Pancreas (tissue), 10 donors: ENCODE measurements at regions not wholly inside any gene's neighbourhood (a gene's known extent, or its start where the extent isn't known, plus 50 kb on each side); places are given as distances from the start of the nearest gene placed in this dataset.

Experiments used
- ATAC-seq, 4 donors: fragments of 200-7000 bp; cut with Tn5 transposase; one replicate each; pipeline versions ENCODE4 v1.8.0 to v1.9.1; 2020; ENCODE audit warnings: mild to moderate bottlenecking in 4 of 4, moderate library complexity in 4 of 4
- DNase-seq, 6 donors: peaks; one replicate each; pipeline ENCODE4 v3.0.0-alpha.2; 2020
- FAIRE-seq: peaks from 2 replicates; lab custom pipeline; 2012; peaks lifted over from hg19 to GRCh38; lab: Jason Lieb, UNC
- H3K27ac ChIP-seq, 4 donors: fragments of 200-600 bp; sonication (generic); 1 replicate in 3 of 4; 2 replicates in 1 of 4; pipeline versions ENCODE4 v1.5.0 to v1.8.0; 2020
- H3K27me3 ChIP-seq, 4 donors: fragments of 200-600 bp; one replicate each; pipeline ENCODE4 v1.8.0; 2021
- H3K36me3 ChIP-seq, 3 donors: fragments of 200-600 bp; sonication (generic) in 1 of 3; one replicate each; pipeline versions ENCODE4 v1.5.0 to v1.8.0; 2020 to 2021
- H3K4me1 ChIP-seq, 3 donors: fragments of 200-600 bp; one replicate each; pipeline ENCODE4 v1.8.0; 2021
- H3K4me3 ChIP-seq, 4 donors: fragments of 200-600 bp; sonication (generic) in 2 of 4; one replicate each; pipeline versions ENCODE4 v1.5.0 to v1.8.0; 2020 to 2021
- H3K9me3 ChIP-seq, 4 donors: fragments of 200-600 bp; one replicate each; pipeline ENCODE4 v1.8.0; 2021
- WGBS, 2 donors: extraction: QIAGEN DNeasy Blood & Tissue Kit; methylation state at CpG; one replicate each; pipeline ENCODE4 v1.1.7; 2013; 5-methylcytosine and 5-hydroxymethylcytosine counted together
- intact Hi-C, 3 donors: fragments of 100-400 bp; cut with DNase I; formaldehyde crosslinking; loops; one replicate each; pipeline versions ENCODE4 v1.11.1 to v1.14.2; 2022
- TF ChIP-seq, protein P1 (sequence below), 4 donors: fragments of 200-600 bp; sonication (generic) in 3 of 4; IDR thresholded peaks; one replicate each; pipeline versions ENCODE4 v1.5.0 to v1.8.0; 2021; ENCODE audit warnings: antibody characterized with exemption in 4 of 4
- donor health status: healthy with polysubstance abuse.
- donor health status: DM: no; HTN: no; CAD: no; lungs with moderate emphysema.
- donor health status: DM: no; HTN: no; CAD: no.
- donor health status: control.
- donor health status: control.
- donor health status: Bipolar disorder and iron deficiency.
- donor health status: DM: yes; HTN: yes; CAD: no.
- donor health status: DM: no; HTN: no; CAD: no.
- donor health status: DM: no; HTN: no; CAD: no.
- donor health status: DM: yes; HTN: yes; CAD: no.

DNA sequence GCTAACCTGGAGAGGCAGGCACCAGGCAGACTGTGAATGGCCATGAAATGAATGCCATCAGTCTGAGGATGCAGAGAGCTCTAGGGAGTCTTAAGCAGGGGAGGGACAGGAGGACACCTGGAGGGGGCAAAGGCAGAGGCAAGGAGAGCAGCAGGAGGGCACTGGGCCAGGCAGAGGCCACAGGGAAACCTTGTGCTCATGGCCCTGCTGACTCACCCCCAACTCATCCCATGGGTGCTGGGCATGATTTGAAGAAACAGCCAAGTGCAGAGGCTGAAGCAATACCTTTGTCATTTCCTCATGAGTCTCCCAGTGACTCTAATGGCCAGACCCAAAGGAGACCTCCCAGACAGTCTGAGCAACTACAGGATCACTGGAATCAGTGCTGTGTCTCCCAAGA, 141.4 kb downstream of the TMEM132E start:
- H3K9me3 ChIP-seq = no peaks in the 10 kb centered on the region
- peak in 1 of 4 donors; percentile 56 for ATAC-seq
- no peaks in the 10 kb centered on the region for H3K4me1 ChIP-seq
- H3K36me3 ChIP-seq = no peaks in the 10 kb centered on the region
- H3K4me3 ChIP-seq = no peak overlapping the region
- DNase-seq = no peak
- no peaks in the 10 kb centered on the region for H3K27me3 ChIP-seq
- peak overlapping the region in 1 of 4 donors; percentile 28 for H3K27ac ChIP-seq
- no peak for FAIRE-seq
- intact Hi-C loops = loop anchor here in 1 of 3 donors (10.0 kb wide), 1 partner anchor 224 kb away; no protein-coding TSS in a partner anchor
- TF ChIP-seq, protein P1, sequence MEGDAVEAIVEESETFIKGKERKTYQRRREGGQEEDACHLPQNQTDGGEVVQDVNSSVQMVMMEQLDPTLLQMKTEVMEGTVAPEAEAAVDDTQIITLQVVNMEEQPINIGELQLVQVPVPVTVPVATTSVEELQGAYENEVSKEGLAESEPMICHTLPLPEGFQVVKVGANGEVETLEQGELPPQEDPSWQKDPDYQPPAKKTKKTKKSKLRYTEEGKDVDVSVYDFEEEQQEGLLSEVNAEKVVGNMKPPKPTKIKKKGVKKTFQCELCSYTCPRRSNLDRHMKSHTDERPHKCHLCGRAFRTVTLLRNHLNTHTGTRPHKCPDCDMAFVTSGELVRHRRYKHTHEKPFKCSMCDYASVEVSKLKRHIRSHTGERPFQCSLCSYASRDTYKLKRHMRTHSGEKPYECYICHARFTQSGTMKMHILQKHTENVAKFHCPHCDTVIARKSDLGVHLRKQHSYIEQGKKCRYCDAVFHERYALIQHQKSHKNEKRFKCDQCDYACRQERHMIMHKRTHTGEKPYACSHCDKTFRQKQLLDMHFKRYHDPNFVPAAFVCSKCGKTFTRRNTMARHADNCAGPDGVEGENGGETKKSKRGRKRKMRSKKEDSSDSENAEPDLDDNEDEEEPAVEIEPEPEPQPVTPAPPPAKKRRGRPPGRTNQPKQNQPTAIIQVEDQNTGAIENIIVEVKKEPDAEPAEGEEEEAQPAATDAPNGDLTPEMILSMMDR (IDR thresholded peaks at IDR 0.05) = no peak

DNA sequence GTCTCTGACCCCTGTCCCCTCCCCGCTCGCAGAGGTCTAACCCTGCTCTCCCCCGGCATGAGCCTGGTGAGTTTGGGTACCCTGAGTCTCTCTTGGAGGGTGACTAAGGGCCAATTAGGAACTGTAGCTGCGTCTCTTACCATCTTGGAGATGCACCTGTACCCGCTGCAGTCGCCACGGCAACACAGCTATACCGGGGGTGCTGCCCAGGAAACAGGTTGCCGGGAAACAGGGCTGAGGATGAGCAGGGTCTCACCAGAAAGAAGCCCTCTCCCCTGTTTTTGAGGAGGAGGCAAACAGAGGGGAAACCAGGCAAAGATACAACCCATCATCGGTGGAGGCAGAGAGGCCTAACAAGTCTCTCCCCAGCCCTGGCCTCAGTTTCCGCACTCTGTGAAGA, 140.2 kb downstream of the TMEM132E start:
- H3K27me3 ChIP-seq = no peaks in the 10 kb centered on the region
- intact Hi-C loops = loop anchor here in 1 of 3 donors (10.0 kb wide), 1 partner anchor 45 kb away; no protein-coding TSS in a partner anchor
- FAIRE-seq = no peak
- TF ChIP-seq, protein P1 (IDR thresholded peaks at IDR 0.05) = no peak
- ATAC-seq = no peak
- H3K9me3 ChIP-seq = no peaks in the 10 kb centered on the region
- no peak overlapping the region for H3K4me3 ChIP-seq
- no peak overlapping the region for H3K27ac ChIP-seq
- WGBS, 2 donors = 75 to 82% methylated on average over 11 of the region's 11 CpGs
- H3K4me1 ChIP-seq = no peaks in the 10 kb centered on the region
- H3K36me3 ChIP-seq = no peaks in the 10 kb centered on the region
- DNase-seq = no peak

DNA sequence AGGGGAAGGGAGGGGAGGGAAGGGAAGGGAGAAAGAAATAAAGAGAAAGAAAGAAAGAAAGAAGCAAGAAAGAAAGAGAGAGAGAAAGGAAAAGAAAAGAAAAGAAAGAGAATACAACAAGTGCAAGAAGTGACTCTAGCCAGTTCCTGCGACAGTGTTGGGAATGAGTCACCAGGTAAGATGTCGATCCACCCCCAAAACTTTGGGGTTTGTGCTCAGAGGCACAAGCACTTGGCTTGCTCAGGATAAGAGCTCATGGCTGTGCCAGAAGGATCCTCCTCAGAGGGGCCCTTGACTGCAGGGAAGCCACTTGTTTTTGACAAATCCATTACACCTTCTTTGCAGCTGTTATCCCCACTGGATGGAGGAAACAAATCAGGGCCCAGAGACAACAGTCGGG, 137.7 kb downstream of the TMEM132E start:
- no peaks in the 10 kb centered on the region for H3K9me3 ChIP-seq
- intact Hi-C loops = loop anchor here in 1 of 3 donors (10.0 kb wide), 1 partner anchor 48 kb away; no protein-coding TSS in a partner anchor
- no peaks in the 10 kb centered on the region for H3K27me3 ChIP-seq
- 50 to 59% methylated on average over 3 of the region's 3 CpGs for WGBS, 2 donors
- no peak overlapping the region for H3K4me3 ChIP-seq
- no peak for FAIRE-seq
- TF ChIP-seq, protein P1 (IDR thresholded peaks at IDR 0.05) = no peak
- no peaks in the 10 kb centered on the region for H3K4me1 ChIP-seq
- no peak overlapping the region for H3K27ac ChIP-seq
- no peak for DNase-seq
- ATAC-seq = no peak
- H3K36me3 ChIP-seq = no peaks in the 10 kb centered on the region

DNA sequence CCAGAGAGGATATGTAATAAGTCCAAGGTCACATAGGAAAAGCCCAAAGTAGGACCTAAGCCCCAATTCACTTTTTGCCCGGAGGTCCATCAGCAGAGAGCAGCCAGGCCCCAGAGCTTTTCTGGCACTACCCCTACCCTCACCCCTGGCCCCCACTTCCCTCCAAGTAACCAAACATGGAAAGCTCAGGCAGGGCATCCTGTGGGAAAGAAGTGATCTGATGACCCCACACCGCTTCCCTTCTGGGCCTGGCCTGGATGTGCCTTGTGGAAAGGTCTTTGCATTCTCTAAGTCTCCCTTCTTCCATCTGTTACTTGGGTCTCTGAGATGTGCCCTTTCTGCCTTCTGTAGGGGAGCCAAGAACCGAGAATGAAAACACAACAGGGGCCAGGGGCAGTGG, 136.9 kb downstream of the TMEM132E start:
- intact Hi-C loops = loop anchor here in 1 of 3 donors (10.0 kb wide), 1 partner anchor 49 kb away; no protein-coding TSS in a partner anchor

DNA sequence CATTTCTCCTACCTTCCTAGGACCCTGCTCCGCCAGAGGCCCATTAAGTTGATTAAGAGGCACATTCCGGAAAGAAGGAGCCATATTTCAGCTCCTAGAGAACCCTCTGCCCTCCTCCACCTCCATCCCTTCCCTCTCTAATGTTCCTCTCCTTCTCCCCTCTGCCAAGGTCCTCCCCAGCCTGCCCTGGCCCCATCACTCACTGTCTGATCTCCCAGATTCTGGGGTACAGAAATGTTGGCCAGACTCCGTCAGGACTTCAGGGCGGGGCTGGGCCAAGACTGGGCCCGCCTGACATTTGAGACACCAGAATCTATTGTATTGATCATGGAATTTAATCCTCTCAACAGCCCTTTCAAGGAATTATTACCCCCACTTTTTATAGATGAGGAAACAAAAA, 136.1 kb downstream of the TMEM132E start:
- no peak for FAIRE-seq
- Histone ChIP-seq H3K27ac (no peak overlapping the region), H3K9me3 (no peaks in the 10 kb centered on the region), H3K36me3 (no peaks in the 10 kb centered on the region), H3K27me3 (no peaks in the 10 kb centered on the region), H3K4me1 (no peaks in the 10 kb centered on the region), H3K4me3 (no peak overlapping the region)
- WGBS, 2 donors = 65 to 76% methylated on average over 5 of the region's 5 CpGs
- no peak for DNase-seq
- intact Hi-C loops = loop anchor here in 1 of 3 donors (10.0 kb wide), 1 partner anchor 49 kb away; no protein-coding TSS in a partner anchor
- TF ChIP-seq, protein P1 (IDR thresholded peaks at IDR 0.05) = no peak
- no peak for ATAC-seq

More for the DNA sequence above, 136.9 kb downstream of the TMEM132E start:
- DNase-seq = no peak
- FAIRE-seq = no peak
- no peaks in the 10 kb centered on the region for H3K9me3 ChIP-seq
- no peaks in the 10 kb centered on the region for H3K36me3 ChIP-seq
- H3K4me1 ChIP-seq = no peaks in the 10 kb centered on the region
- no peak overlapping the region for H3K27ac ChIP-seq
- 71 to 81% methylated on average over 3 of the region's 3 CpGs for WGBS, 2 donors
- no peak for ATAC-seq
- no peaks in the 10 kb centered on the region for H3K27me3 ChIP-seq
- TF ChIP-seq, protein P1 (IDR thresholded peaks at IDR 0.05) = no peak
- no peak overlapping the region for H3K4me3 ChIP-seq
